Esophagus squamous epithelium (tissue), 5 donors: ENCODE measurements at regions not wholly inside any gene's neighbourhood (a gene's known extent, or its start where the extent isn't known, plus 50 kb on each side); places are given as distances from the start of the nearest gene placed in this dataset.

ENCODE experiments used
- DNase-seq: peaks from one replicate; lab custom pipeline; 2025; lab: John Stamatoyannopoulos, UW
- H3K27ac ChIP-seq, 4 donors: fragments of 200-600 bp; sonication (generic); one replicate each; pipeline ENCODE4 v1.5.1; 2016 to 2019; ENCODE audit warnings: mild to moderate bottlenecking in 1 of 4
- H3K27me3 ChIP-seq, 4 donors: fragments of 200-600 bp; sonication (generic); 1 replicate in 3 of 4; 2 replicates in 1 of 4; pipeline versions ENCODE4 v1.5.1 to v1.6.0; 2017 to 2021; ENCODE audit warnings: antibody characterized with exemption in 1 of 4
- H3K36me3 ChIP-seq, 3 donors: fragments of 200-600 bp; sonication (generic); one replicate each; pipeline ENCODE4 v1.5.1; 2016 to 2019
- H3K4me1 ChIP-seq, 3 donors: fragments of 200-600 bp; sonication (generic); one replicate each; pipeline ENCODE4 v1.5.1; 2017 to 2019
- H3K4me3 ChIP-seq, 4 donors: fragments of 200-600 bp; sonication (generic); 1 replicate in 3 of 4; 2 replicates in 1 of 4; pipeline ENCODE4 v1.5.1; 2016 to 2019; ENCODE audit warnings: mild to moderate bottlenecking in 2 of 4, moderate library complexity in 1 of 4
- H3K9me3 ChIP-seq, 3 donors: fragments of 200-600 bp; sonication (generic); one replicate each; pipeline ENCODE4 v1.5.1; 2016 to 2019
- POLR2A ChIP-seq, 4 donors: fragments of 450-650 bp; IDR thresholded peaks; one replicate each; pipeline ENCODE4 v1.6.1; 2017; ENCODE audit warnings: antibody characterized with exemption in 4 of 4, mild to moderate bottlenecking in 4 of 4, moderate library complexity in 3 of 4
- WGBS, 2 donors: methylation state at CpG; one replicate each; pipeline ENCODE4 v1.1.5; 2018; 5-methylcytosine and 5-hydroxymethylcytosine counted together
- intact Hi-C: fragments of 100-400 bp; cut with DNase I; formaldehyde crosslinking; loops from one replicate; pipeline ENCODE4 v1.15.0; 2022
- TF ChIP-seq, protein P1 (sequence below), 6 experiments: fragments of 450-650 bp in 4 of 6; fragments of 200-600 bp in 2 of 6; sonication (generic) in 2 of 6; IDR thresholded peaks; one replicate each; pipeline ENCODE4 v1.5.1; 2016 to 2019; ENCODE audit warnings: antibody characterized with exemption in 6 of 6, mild to moderate bottlenecking in 4 of 6, moderate library complexity in 4 of 6
- donor health status: DM: yes; HTN: yes; CAD: no.

DNA sequence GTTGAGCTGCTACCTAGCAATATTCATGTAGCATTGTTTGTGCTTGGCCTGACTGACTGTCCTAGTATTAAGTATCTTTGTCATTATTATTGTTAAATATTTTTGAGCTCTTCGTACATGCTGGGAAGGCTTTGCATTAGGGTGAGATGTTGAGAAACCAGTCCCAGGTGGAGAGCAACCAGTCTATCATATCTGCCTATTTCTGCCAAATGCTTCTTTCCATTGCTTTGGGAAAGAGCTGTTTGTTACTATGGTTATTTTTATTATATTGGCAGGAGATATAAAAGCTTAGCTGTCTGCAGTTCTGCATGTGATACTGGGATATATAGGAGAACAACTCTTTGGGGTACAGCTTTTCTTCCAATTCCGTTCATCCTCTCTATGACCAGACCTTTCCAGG lies 85.1 kb downstream of the CLDN17 start:
- TF ChIP-seq POLR2A (IDR thresholded peaks at IDR 0.05): no peak
- TF ChIP-seq, protein P1, sequence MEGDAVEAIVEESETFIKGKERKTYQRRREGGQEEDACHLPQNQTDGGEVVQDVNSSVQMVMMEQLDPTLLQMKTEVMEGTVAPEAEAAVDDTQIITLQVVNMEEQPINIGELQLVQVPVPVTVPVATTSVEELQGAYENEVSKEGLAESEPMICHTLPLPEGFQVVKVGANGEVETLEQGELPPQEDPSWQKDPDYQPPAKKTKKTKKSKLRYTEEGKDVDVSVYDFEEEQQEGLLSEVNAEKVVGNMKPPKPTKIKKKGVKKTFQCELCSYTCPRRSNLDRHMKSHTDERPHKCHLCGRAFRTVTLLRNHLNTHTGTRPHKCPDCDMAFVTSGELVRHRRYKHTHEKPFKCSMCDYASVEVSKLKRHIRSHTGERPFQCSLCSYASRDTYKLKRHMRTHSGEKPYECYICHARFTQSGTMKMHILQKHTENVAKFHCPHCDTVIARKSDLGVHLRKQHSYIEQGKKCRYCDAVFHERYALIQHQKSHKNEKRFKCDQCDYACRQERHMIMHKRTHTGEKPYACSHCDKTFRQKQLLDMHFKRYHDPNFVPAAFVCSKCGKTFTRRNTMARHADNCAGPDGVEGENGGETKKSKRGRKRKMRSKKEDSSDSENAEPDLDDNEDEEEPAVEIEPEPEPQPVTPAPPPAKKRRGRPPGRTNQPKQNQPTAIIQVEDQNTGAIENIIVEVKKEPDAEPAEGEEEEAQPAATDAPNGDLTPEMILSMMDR (IDR thresholded peaks at IDR 0.05): no peak
- intact Hi-C loops: no loop called here

DNA sequence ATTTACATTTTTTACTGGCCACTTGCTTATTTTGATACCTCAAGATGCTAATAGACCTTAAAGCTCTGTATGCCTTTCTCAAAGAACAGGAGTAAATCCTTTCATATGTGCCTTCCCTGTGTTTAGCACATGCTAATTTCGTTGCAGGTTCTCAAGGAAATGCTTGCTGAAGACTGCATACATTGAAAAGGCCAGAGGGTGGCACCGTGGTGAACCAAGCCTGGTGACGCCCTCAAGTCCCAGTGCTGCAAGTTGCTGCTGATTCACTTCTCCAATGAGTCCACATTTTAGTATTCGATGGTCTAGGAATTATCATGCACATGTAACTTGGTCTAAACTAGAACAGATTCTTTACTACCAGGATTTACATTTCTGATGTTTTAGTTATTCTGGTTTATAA lies 94.1 kb downstream of the CLDN17 start:
- 14 to 18% methylated on average over 4 of the region's 4 CpGs for WGBS, 2 donors
- no peak overlapping the region for H3K4me3 ChIP-seq
- intact Hi-C loops: no loop called here

More for the DNA sequence above, 85.1 kb downstream of the CLDN17 start:
- no peak overlapping the region for H3K27ac ChIP-seq
- peaks cover 0 to 5% (median 0%) of the 10 kb centered on the region in 4 donors for H3K27me3 ChIP-seq
- H3K4me1 ChIP-seq: peaks cover 0 to 9% (median 0%) of the 10 kb centered on the region in 3 donors
- no peaks in the 10 kb centered on the region for H3K9me3 ChIP-seq
- no peaks in the 10 kb centered on the region for H3K36me3 ChIP-seq
- DNase-seq: no peak
- WGBS, 2 donors: 56 to 70% methylated on average over 2 of the region's 2 CpGs
- no peak overlapping the region for H3K4me3 ChIP-seq

DNA sequence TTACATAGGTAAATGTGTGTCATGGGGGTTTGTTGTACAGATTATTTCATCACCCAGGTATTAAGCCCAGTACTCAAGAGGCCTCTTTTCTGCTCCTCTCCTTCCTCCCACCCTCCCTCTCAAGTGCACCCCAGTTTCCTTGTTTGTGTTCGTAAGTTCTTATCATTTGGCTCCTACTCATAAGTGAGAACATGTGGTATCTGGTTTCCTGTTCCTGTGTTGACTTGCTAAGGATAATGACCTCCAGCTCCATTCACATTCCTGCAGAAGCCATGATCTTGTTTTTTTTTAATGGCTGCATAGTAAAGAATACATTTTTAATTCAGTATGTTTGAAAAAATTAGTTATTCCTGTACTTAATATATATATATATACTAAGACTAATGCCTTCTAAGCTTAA lies 107.7 kb downstream of the CLDN17 start:
- intact Hi-C loops: no loop called here
- DNase-seq: no peak
- Histone ChIP-seq H3K27me3 (no peaks in the 10 kb centered on the region), H3K4me3 (no peak overlapping the region), H3K36me3 (no peaks in the 10 kb centered on the region), H3K9me3 (no peaks in the 10 kb centered on the region), H3K27ac (no peak overlapping the region), H3K4me1 (no peaks in the 10 kb centered on the region)
- WGBS, 2 donors: 23 to 35% methylated on average over 1 of the region's 1 CpG
- no peak for TF ChIP-seq POLR2A (IDR thresholded peaks at IDR 0.05)
- TF ChIP-seq, protein P1 (IDR thresholded peaks at IDR 0.05): no peak

More for the DNA sequence above, 94.1 kb downstream of the CLDN17 start:
- Histone ChIP-seq H3K4me1 (no peaks in the 10 kb centered on the region), H3K36me3 (no peaks in the 10 kb centered on the region), H3K9me3 (peaks cover 0 to 8% (median 0%) of the 10 kb centered on the region in 3 donors), H3K27ac (no peak overlapping the region), H3K27me3 (no peaks in the 10 kb centered on the region)
- no peak for TF ChIP-seq POLR2A (IDR thresholded peaks at IDR 0.05)
- TF ChIP-seq, protein P1 (IDR thresholded peaks at IDR 0.05): peak in 5 of 6 experiments; percentile 27 to 71 (median 47)
- no peak for DNase-seq

DNA sequence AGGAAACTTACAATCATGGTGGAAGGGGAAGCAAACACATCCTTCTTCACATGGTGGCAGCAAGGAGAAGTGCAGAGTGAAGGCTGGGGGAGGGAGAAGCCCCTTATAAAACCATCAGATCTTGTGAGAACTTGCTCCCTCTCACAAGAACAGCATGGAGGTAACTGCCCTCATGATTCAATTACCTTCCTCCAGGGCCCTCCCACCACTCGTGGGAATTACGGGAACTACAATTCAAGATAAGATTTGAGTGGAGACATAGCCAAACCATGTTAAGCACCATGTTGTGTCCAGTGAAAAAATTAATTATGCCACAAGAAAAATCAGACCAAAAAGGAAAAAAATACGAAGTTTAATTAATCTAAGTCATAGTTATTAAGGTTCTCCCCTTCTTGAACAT lies 109.5 kb downstream of the CLDN17 start:
- intact Hi-C loops: no loop called here
- no peaks in the 10 kb centered on the region for H3K27me3 ChIP-seq
- no peaks in the 10 kb centered on the region for H3K9me3 ChIP-seq
- no peak for DNase-seq
- no peaks in the 10 kb centered on the region for H3K36me3 ChIP-seq
- 68 to 89% methylated on average over 3 of the region's 3 CpGs for WGBS, 2 donors
- no peak overlapping the region for H3K27ac ChIP-seq
- TF ChIP-seq, protein P1 (IDR thresholded peaks at IDR 0.05): no peak
- TF ChIP-seq POLR2A (IDR thresholded peaks at IDR 0.05): no peak
- H3K4me3 ChIP-seq: no peak overlapping the region
- H3K4me1 ChIP-seq: no peaks in the 10 kb centered on the region

DNA sequence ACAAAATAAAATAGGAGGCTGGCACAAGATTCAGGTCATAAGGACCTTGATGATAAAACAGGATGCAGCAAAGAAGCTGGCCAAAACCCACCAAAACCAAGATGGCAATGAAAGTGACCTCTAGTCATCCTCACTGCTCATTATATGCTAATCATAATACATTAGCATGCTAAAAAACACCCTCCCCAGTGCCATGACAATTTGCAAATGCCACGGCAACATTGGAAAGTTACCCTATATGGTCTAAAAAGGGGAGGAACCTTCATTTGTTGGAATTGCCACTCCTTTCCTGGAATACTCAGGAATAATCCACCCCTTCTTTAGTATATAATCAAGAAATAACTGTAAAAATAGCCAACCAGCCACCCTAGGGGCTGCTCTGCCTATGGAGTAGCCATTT lies 108.8 kb upstream of the GRIK1 start:
- Histone ChIP-seq H3K36me3 (no peaks in the 10 kb centered on the region), H3K27ac (no peak overlapping the region), H3K4me1 (no peaks in the 10 kb centered on the region), H3K9me3 (no peaks in the 10 kb centered on the region), H3K27me3 (no peaks in the 10 kb centered on the region), H3K4me3 (no peak overlapping the region)
- no peak for TF ChIP-seq POLR2A (IDR thresholded peaks at IDR 0.05)
- TF ChIP-seq, protein P1 (IDR thresholded peaks at IDR 0.05): no peak
- intact Hi-C loops: no loop called here
- WGBS, 2 donors: 75 to 92% methylated on average over 1 of the region's 1 CpG
- DNase-seq: no peak
